T-helper 2 cell (primary cell): ENCODE measurements at regions not wholly inside any gene's neighbourhood (a gene's known extent, or its start where the extent isn't known, plus 50 kb on each side); places are given as distances from the start of the nearest gene placed in this dataset.

ENCODE experiments used
- DNase-seq, 5 experiments: peaks; one replicate each; pipeline versions ENCODE4 v3.0.0 to v3.0.0-alpha.2; 2012 to 2022

- DNase-seq: no peak
Observed at GRCh38 chr2:56104962-56105361, 78.8 kb upstream of the CCDC85A start.

GRCh38 chr2:56107502-56108220 is 76.1 kb upstream of the CCDC85A start:
- no peak for DNase-seq

- DNase-seq: no peak
Observed at GRCh38 chr2:56108806-56109205, 75.0 kb upstream of the CCDC85A start.

GRCh38 chr2:56109994-56110393 is 73.8 kb upstream of the CCDC85A start:
- no peak for DNase-seq

- no peak for DNase-seq
Observed at GRCh38 chr2:56113382-56113975, 70.3 kb upstream of the CCDC85A start.

GRCh38 chr2:56117764-56118163 is 66.0 kb upstream of the CCDC85A start:
- DNase-seq: no peak

- DNase-seq: no peak
Observed at GRCh38 chr2:56118474-56118873, 65.3 kb upstream of the CCDC85A start.

- no peak for DNase-seq
Observed at GRCh38 chr2:56121995-56122394, 61.8 kb upstream of the CCDC85A start.

GRCh38 chr2:56123538-56123937 is 60.3 kb upstream of the CCDC85A start:
- DNase-seq: no peak

- no peak for DNase-seq
Observed at GRCh38 chr2:56127010-56127409, 56.8 kb upstream of the CCDC85A start.

- DNase-seq: no peak
Observed at GRCh38 chr2:56127463-56128152, 56.2 kb upstream of the CCDC85A start.

- no peak for DNase-seq
Observed at GRCh38 chr2:56128235-56128634, 55.6 kb upstream of the CCDC85A start.

GRCh38 chr2:56130463-56131070 is 53.2 kb upstream of the CCDC85A start:
- no peak for DNase-seq

- DNase-seq: peak in 1 of 5 experiments; percentile 20
Observed at GRCh38 chr2:56132138-56132537, 51.7 kb upstream of the CCDC85A start.

GRCh38 chr2:56133441-56133840 is 50.3 kb upstream of the CCDC85A start:
- DNase-seq: no peak

GRCh38 chr2:56133931-56134629 is 49.7 kb upstream of the CCDC85A start:
- DNase-seq: no peak
